H1 (cell line): ENCODE measurements at regions not wholly inside any gene's neighbourhood (a gene's known extent, or its start where the extent isn't known, plus 50 kb on each side); places are given as distances from the start of the nearest gene placed in this dataset.

Experiments used
- CTCF ChIA-PET: fragments of 300-600 bp; sonication (Branson Sonifier 250); formaldehyde crosslinking; loops from one replicate; lab custom pipeline; 2021; ENCODE audit not compliant: partially characterized antibody; lab: Charles Lee
- POLR2A ChIA-PET: fragments of 300-600 bp; sonication (Branson Sonifier 250); formaldehyde crosslinking; loops from one replicate; lab custom pipeline; 2021; ENCODE audit warnings: inconsistent platforms; ENCODE audit not compliant: partially characterized antibody; lab: Charles Lee
- DNase-seq, 2 experiments: peaks; one replicate each; pipeline versions ENCODE4 v3.0.0 to v3.0.0-alpha.2; 2010 to 2022; ENCODE audit warnings: low spot score in 2 of 2, low read depth in 1 of 2, mixed read lengths in 1 of 2
- FAIRE-seq: peaks from 2 replicates; lab custom pipeline; 2011; peaks lifted over from hg19 to GRCh38; lab: Jason Lieb, UNC
- H2AFZ ChIP-seq: 2 replicates; pipeline ENCODE4 v1.8.1; 2012; ENCODE audit warnings: low read length, inconsistent platforms
- H2AK5ac ChIP-seq: 2 replicates; pipeline ENCODE4 v1.6.1; 2013; ENCODE audit warnings: low read depth, low read length
- H2BK120ac ChIP-seq: replicated peaks from 2 replicates; pipeline ENCODE3; 2013; ENCODE audit warnings: low read depth, low read length, inconsistent platforms
- H2BK12ac ChIP-seq: 2 replicates; pipeline ENCODE4 v1.6.1; 2013; ENCODE audit warnings: low read depth, low read length
- H2BK15ac ChIP-seq: 2 replicates; pipeline ENCODE4 v1.6.1; 2013; ENCODE audit warnings: low read length
- H2BK20ac ChIP-seq: 2 replicates; pipeline ENCODE4 v1.6.1; 2013; ENCODE audit warnings: low read length
- H2BK5ac ChIP-seq: 2 replicates; pipeline ENCODE4 v1.6.1; 2013; ENCODE audit warnings: low read depth, low read length
- H3K14ac ChIP-seq: 2 replicates; pipeline ENCODE4 v1.6.1; 2013; ENCODE audit warnings: inconsistent platforms; ENCODE audit not compliant: insufficient read length
- H3K18ac ChIP-seq: 2 replicates; pipeline ENCODE4 v1.6.1; 2013; ENCODE audit warnings: low read length; ENCODE audit errors: extremely low read depth
- H3K23ac ChIP-seq: 2 replicates; pipeline ENCODE4 v1.6.1; 2013; ENCODE audit warnings: inconsistent platforms; ENCODE audit not compliant: insufficient read length
- H3K23me2 ChIP-seq: 2 replicates; pipeline ENCODE4 v1.6.1; 2013; ENCODE audit warnings: low read depth, low read length
- H3K27ac ChIP-seq: 2 replicates; pipeline ENCODE4 v1.6.1; 2011; ENCODE audit warnings: low read depth, low read length, inconsistent platforms
- H3K27me3 ChIP-seq, 4 experiments: replicated peaks in 1 of 4; 1 replicate in 1 of 4; 2 replicates in 3 of 4; pipeline versions ENCODE4 v1.6.1 to v1.8.1; 2011 to 2013; ENCODE audit warnings: low read length in 3 of 4, mild to moderate bottlenecking in 3 of 4, inconsistent platforms in 2 of 4, mixed read lengths in 2 of 4, moderate library complexity in 1 of 4; ENCODE audit not compliant: control insufficient read depth in 3 of 4, insufficient read depth in 3 of 4; ENCODE audit errors: extremely low read depth in 1 of 4
- H3K36me3 ChIP-seq, 4 experiments: 2 replicates each; pipeline versions ENCODE4 v1.6.1 to v1.8.1; 2011 to 2013; ENCODE audit warnings: mild to moderate bottlenecking in 4 of 4, low read length in 3 of 4, moderate library complexity in 2 of 4, control low read depth in 1 of 4, inconsistent platforms in 1 of 4; ENCODE audit not compliant: insufficient read depth in 4 of 4, control insufficient read depth in 2 of 4
- H3K4ac ChIP-seq: replicated peaks from 2 replicates; pipeline ENCODE3; 2013; ENCODE audit warnings: low read length, low read depth, mixed read lengths, inconsistent platforms; ENCODE audit not compliant: insufficient read length
- H3K4me1 ChIP-seq, 4 experiments: replicated peaks in 1 of 4; 1 replicate in 1 of 4; 2 replicates in 3 of 4; pipeline versions ENCODE4 v1.6.1 to v1.8.1; 2011 to 2013; ENCODE audit warnings: low read length in 3 of 4, inconsistent platforms in 2 of 4, mixed read lengths in 1 of 4; ENCODE audit not compliant: insufficient read depth in 4 of 4, control insufficient read depth in 3 of 4
- H3K4me2 ChIP-seq, 2 experiments: 2 replicates each; pipeline versions ENCODE4 v1.6.1 to v1.8.1; 2011 to 2013; ENCODE audit warnings: low read depth in 2 of 2, low read length in 2 of 2, control low read depth in 1 of 2, inconsistent platforms in 1 of 2, mild to moderate bottlenecking in 1 of 2; ENCODE audit not compliant: insufficient read depth in 1 of 2
- H3K4me3 ChIP-seq, 4 experiments: fragments of 200-600, 300-600 bp in 1 of 4; sonication (generic), shearing (Covaris generic), sonication (Bioruptor Twin) in 1 of 4; 2 replicates each; pipeline versions ENCODE4 v1.5.1 to v1.8.1; 2011 to 2016; ENCODE audit warnings: low read length in 4 of 4, low read depth in 3 of 4, control low read depth in 2 of 4, inconsistent platforms in 2 of 4, mild to moderate bottlenecking in 2 of 4, mixed read lengths in 1 of 4, moderate library complexity in 1 of 4; ENCODE audit not compliant: insufficient read depth in 2 of 4; ENCODE audit errors: extremely low read depth in 1 of 4
- H3K56ac ChIP-seq: replicated peaks from 2 replicates; pipeline ENCODE3; 2013; ENCODE audit warnings: low read depth, mild to moderate bottlenecking, mixed read lengths, low read length, inconsistent platforms; ENCODE audit not compliant: insufficient read length
- H3K79me1 ChIP-seq: 2 replicates; pipeline ENCODE4 v1.6.1; 2013; ENCODE audit warnings: low read depth, low read length, control low read depth
- H3K79me2 ChIP-seq, 2 experiments: 2 replicates each; pipeline versions ENCODE4 v1.6.1 to v1.8.1; 2012 to 2013; ENCODE audit warnings: low read length in 2 of 2, mild to moderate bottlenecking in 2 of 2, inconsistent platforms in 1 of 2; ENCODE audit not compliant: insufficient read depth in 2 of 2, control insufficient read depth in 1 of 2
- H3K9ac ChIP-seq, 4 experiments: replicated peaks in 1 of 4; 1 replicate in 1 of 4; 2 replicates in 3 of 4; pipeline versions ENCODE4 v1.6.1 to v1.8.1; 2011 to 2013; ENCODE audit warnings: low read depth in 3 of 4, low read length in 3 of 4, control low read depth in 2 of 4, mild to moderate bottlenecking in 2 of 4, moderate library complexity in 2 of 4, inconsistent platforms in 1 of 4; ENCODE audit errors: extremely low read depth in 1 of 4
- H3K9me3 ChIP-seq, 2 experiments: 2 replicates each; pipeline versions ENCODE4 v1.6.1 to v1.8.1; 2012 to 2013; ENCODE audit warnings: mild to moderate bottlenecking in 2 of 2, moderate library complexity in 2 of 2, control low read depth in 1 of 2, inconsistent platforms in 1 of 2, low read depth in 1 of 2, low read length in 1 of 2, mixed read lengths in 1 of 2; ENCODE audit not compliant: insufficient read depth in 2 of 2
- H4K20me1 ChIP-seq, 2 experiments: replicated peaks in 1 of 2; 2 replicates each; pipeline versions ENCODE3 to v1.8.1; 2011 to 2013; ENCODE audit warnings: inconsistent platforms in 2 of 2, low read length in 2 of 2, mild to moderate bottlenecking in 1 of 2; ENCODE audit not compliant: insufficient read depth in 2 of 2, control insufficient read depth in 1 of 2
- H4K5ac ChIP-seq: 2 replicates; pipeline ENCODE4 v1.6.1; 2013; ENCODE audit warnings: low read length, low read depth, mixed read lengths, inconsistent platforms; ENCODE audit not compliant: insufficient read length
- H4K8ac ChIP-seq: 2 replicates; pipeline ENCODE4 v1.8.0; 2013; ENCODE audit warnings: mild to moderate bottlenecking, moderate library complexity, low read length, inconsistent platforms; ENCODE audit not compliant: insufficient read depth; ENCODE audit errors: extremely low read depth
- H4K91ac ChIP-seq: replicated peaks from 2 replicates; pipeline ENCODE3; 2013; ENCODE audit warnings: low read length, mixed read lengths, inconsistent platforms; ENCODE audit not compliant: insufficient read length
- ASH2L ChIP-seq: fragments of 200-600, 300-600 bp; sonication (generic); IDR thresholded peaks from one replicate; pipeline ENCODE4 v1.7.1; 2017; ENCODE audit warnings: low read length
- ATF3 ChIP-seq: IDR thresholded peaks from 2 replicates; pipeline ENCODE4 v1.6.1; 2011; ENCODE audit warnings: low read depth, mild to moderate bottlenecking, low read length; ENCODE audit not compliant: insufficient read depth
- CTBP2 ChIP-seq: IDR thresholded peaks from 2 replicates; pipeline ENCODE4 v1.7.0; 2011; ENCODE audit warnings: borderline replicate concordance, mild to moderate bottlenecking, moderate library complexity, mixed read lengths, low read length; ENCODE audit not compliant: insufficient read depth, insufficient read length
- GABPA ChIP-seq: IDR thresholded peaks from 2 replicates; pipeline ENCODE4 v1.6.1; 2011; ENCODE audit warnings: mild to moderate bottlenecking, low read length, moderate library complexity, borderline replicate concordance; ENCODE audit not compliant: insufficient read depth
- KDM1A ChIP-seq: fragments of 200-600, 300-600 bp; sonication (generic); IDR thresholded peaks from 2 replicates; pipeline ENCODE4 v1.7.1; 2016; ENCODE audit warnings: mild to moderate bottlenecking, low read length, borderline replicate concordance
- MAFK ChIP-seq: IDR thresholded peaks from 2 replicates; pipeline ENCODE4 v1.6.1; 2012; ENCODE audit warnings: low read depth, mild to moderate bottlenecking, improper control_type of control experiment, low read length
- NRF1 ChIP-seq: IDR thresholded peaks from 2 replicates; pipeline ENCODE4 v1.6.1; 2011; ENCODE audit warnings: mild to moderate bottlenecking, low read depth, low read length, improper control_type of control experiment
- POLR2A ChIP-seq, 2 experiments: IDR thresholded peaks; 1 replicate in 1 of 2; 2 replicates in 1 of 2; pipeline ENCODE4 v1.6.1; 2011; ENCODE audit warnings: low read depth in 2 of 2, low read length in 2 of 2, mild to moderate bottlenecking in 2 of 2; ENCODE audit errors: control extremely low read depth in 1 of 2
- POLR2AphosphoS5 ChIP-seq: IDR thresholded peaks from 2 replicates; pipeline ENCODE4 v1.6.1; 2011; ENCODE audit warnings: low read depth, low read length
- SAP30 ChIP-seq: fragments of 300-600 bp; sonication (generic); IDR thresholded peaks from 2 replicates; pipeline ENCODE4 v1.7.1; 2012; ENCODE audit warnings: low read length, moderate library complexity, mild to moderate bottlenecking, inconsistent platforms; ENCODE audit not compliant: insufficient read depth, insufficient replicate concordance
- SIN3A ChIP-seq, 2 experiments: IDR thresholded peaks in 1 of 2; conservative IDR thresholded peaks in 1 of 2; 2 replicates each; pipeline ENCODE4 v1.6.1; 2011 to 2012; ENCODE audit warnings: low read length in 2 of 2, improper control_type of control experiment in 1 of 2, low read depth in 1 of 2, mild to moderate bottlenecking in 1 of 2
- SP1 ChIP-seq: IDR thresholded peaks from 2 replicates; pipeline ENCODE4 v1.6.1; 2011; ENCODE audit warnings: low read depth, low read length
- SP4 ChIP-seq: IDR thresholded peaks from 2 replicates; pipeline ENCODE4 v1.6.1; 2012; ENCODE audit warnings: low read length, inconsistent platforms
- TAF1 ChIP-seq: IDR thresholded peaks from 2 replicates; pipeline ENCODE4 v1.6.1; 2011; ENCODE audit warnings: mild to moderate bottlenecking, low read depth, low read length
- WGBS, 2 experiments: shearing (Covaris generic) in 1 of 2; methylation state at CpG; one replicate each; pipeline versions ENCODE4 v1.1.6 to v1.1.7; 2013 to 2015; ENCODE audit warnings: low lambda C conversion rate in 2 of 2, mixed read lengths in 2 of 2, inconsistent platforms in 1 of 2, low coverage in 1 of 2, missing lambda C conversion rate in 1 of 2; ENCODE audit not compliant: insufficient replicate concordance in 2 of 2, insufficient coverage in 1 of 2, insufficient read length in 1 of 2; ENCODE audit errors: extremely low coverage in 1 of 2, missing lambda C conversion rate in 1 of 2; 5-methylcytosine and 5-hydroxymethylcytosine counted together

GRCh38 chr3:75380276-75380771 lies 283.8 kb upstream of the FRG2C start:
- H2AK5ac ChIP-seq, result no peak overlapping the region
- no peak overlapping the region; a peak in 2 of 7 replicates for H3K9ac ChIP-seq
- H2BK15ac ChIP-seq, result no peak overlapping the region; the same call in 1 of the 2 replicates
- H2BK20ac ChIP-seq, result no peak overlapping the region
- no peaks in the 10 kb centered on the region for H3K79me1 ChIP-seq
- no peaks in the 10 kb centered on the region for H3K4me1 ChIP-seq
- H3K9me3 ChIP-seq, result peaks cover 4 to 8% of the 10 kb centered on the region in 2 experiments; a peak in 2 of 4 replicates
- H4K5ac ChIP-seq, result no peak overlapping the region
- H3K23me2 ChIP-seq, result peaks cover 3% of the 10 kb centered on the region; the same call in 1 of the 2 replicates
- no peak overlapping the region for H3K14ac ChIP-seq
- FAIRE-seq (no peak), DNase-seq (no peak)
- H3K27ac ChIP-seq, result no peak overlapping the region
- H3K4me3 ChIP-seq, result no peak overlapping the region
- no peak overlapping the region for H2BK120ac ChIP-seq
- H4K91ac ChIP-seq, result no peak overlapping the region
- H3K23ac ChIP-seq, result no peak overlapping the region
- H2AFZ ChIP-seq, result no peak overlapping the region
- ChIA-PET CTCF (interaction anchor here (1.3 to 1.6 kb wide), 2 partner anchors 17 to 38 kb away, joined by 3 to 4 read pairs; no protein-coding TSS in a partner anchor), POLR2A (interaction anchor here (1.1 kb wide), 1 partner anchor 55 kb away, joined by 3 read pairs; no protein-coding TSS in a partner anchor)
- H3K4ac ChIP-seq, result no peak overlapping the region
- no peak overlapping the region for H3K18ac ChIP-seq
- 93% methylated on average over 13 of the region's 13 CpGs; no CpG with 5 or more reads in 1 of the 2 experiments for WGBS, 2 experiments
- peaks cover 0 to 2% (median 0%) of the 10 kb centered on the region in 4 experiments; a peak in 1 of 7 replicates for H3K27me3 ChIP-seq
- H4K8ac ChIP-seq, result no peak overlapping the region; the same call in 1 of the 2 replicates
- peaks cover 0 to 5% of the 10 kb centered on the region in 2 experiments for H4K20me1 ChIP-seq
- no peaks in the 10 kb centered on the region for H3K79me2 ChIP-seq
- H2BK5ac ChIP-seq, result no peak overlapping the region
- H2BK12ac ChIP-seq, result peak overlapping the region; percentile 4; the same call in 1 of the 2 replicates
- H3K36me3 ChIP-seq, result no peaks in the 10 kb centered on the region; a peak in 1 of 8 replicates
- no peak overlapping the region for H3K4me2 ChIP-seq
- H3K56ac ChIP-seq, result no peak overlapping the region
- TF ChIP-seq POLR2AphosphoS5 (no peak), SP1 (no peak), SIN3A (conservative IDR thresholded peaks at IDR 0.05 in 1 of 2, IDR thresholded peaks at IDR 0.05 in 1 of 2; ENCODE audit: low read depth in 1 of 2, low read length in 2 of 2) (no peak), TAF1 (no peak), NRF1 (no peak), KDM1A (no peak), SAP30 (no peak), ASH2L (no peak), CTBP2 (no peak), MAFK (no peak), SP4 (no peak), ATF3 (no peak), POLR2A (IDR thresholded peaks at IDR 0.05; ENCODE audit: control extremely low read depth in 1 of 2, low read depth in 2 of 2, low read length in 2 of 2) (no peak), GABPA (no peak)
